ENCODE measurements at regions not wholly inside any gene's neighbourhood (a gene's known extent, or its start where the extent isn't known, plus 50 kb on each side); places are given as distances from the start of the nearest gene placed in this dataset.

DNA sequence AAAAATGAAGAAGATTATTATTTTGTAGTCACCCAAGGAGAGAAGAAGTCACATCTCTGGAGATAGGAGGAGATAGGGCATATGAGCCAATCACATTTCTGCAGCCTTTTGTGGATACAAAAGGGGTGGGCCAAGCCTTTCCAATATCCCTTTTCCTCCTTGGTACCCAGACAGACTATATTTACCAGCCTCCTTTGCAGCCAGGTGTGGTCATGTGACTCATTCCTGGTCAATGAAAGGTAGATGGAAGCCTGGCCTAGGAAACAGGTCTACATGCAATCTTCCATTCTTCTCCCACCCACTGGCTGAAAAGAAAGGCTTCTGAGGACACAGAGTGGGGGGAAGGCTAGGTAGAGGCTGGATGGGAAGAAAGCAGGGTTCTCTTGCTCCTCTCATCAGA lies 58.1 kb upstream of the ERG start:
- no peak for DNase-seq

GRCh38 chr21:38561205-38561604 lies 62.9 kb upstream of the ERG start:
- no peak for DNase-seq

DNA sequence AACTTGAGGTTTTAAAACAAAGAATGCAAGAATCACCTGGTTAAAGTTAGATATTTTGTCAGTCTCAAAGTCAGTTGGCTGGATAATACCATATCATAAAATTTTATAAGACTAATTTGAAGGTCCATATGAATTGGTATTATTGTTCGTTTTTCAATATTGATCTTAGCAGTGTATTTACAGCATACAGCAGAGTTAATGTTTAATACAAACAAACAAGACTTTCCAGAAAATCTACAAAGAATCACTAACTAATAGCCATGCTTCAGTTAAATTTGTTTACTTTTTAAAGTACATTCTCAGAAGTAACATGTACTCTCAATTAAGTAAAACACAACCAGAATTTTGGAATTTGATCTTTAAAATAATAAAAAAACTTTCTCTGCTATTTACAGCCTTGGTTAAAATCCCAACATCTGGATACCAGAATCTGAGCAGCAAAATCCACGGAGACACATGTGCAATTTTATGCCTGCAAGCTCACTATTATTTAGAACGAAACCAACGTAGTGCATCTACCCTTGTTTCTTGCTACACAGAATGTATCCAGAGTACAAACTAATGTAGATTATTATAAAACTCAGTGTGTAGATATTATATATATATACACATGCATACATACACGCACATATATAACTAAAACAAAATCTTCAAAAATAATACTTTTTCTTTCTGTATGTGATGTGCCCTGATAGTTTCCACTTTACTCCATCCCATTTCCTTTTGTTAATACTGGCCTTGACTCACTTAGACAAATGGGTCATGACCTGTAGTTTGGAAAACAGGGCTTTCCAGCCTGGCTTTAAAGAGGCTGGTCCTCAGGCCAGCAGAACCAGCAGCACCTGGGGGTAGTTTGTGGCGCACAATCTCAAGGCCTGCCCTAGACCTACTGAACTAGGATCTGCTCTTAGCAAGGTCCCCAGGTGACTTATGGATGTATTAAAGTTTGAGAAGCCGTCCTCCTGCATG lies 63.6 kb upstream of the ERG start:
- no peak for DNase-seq

DNA sequence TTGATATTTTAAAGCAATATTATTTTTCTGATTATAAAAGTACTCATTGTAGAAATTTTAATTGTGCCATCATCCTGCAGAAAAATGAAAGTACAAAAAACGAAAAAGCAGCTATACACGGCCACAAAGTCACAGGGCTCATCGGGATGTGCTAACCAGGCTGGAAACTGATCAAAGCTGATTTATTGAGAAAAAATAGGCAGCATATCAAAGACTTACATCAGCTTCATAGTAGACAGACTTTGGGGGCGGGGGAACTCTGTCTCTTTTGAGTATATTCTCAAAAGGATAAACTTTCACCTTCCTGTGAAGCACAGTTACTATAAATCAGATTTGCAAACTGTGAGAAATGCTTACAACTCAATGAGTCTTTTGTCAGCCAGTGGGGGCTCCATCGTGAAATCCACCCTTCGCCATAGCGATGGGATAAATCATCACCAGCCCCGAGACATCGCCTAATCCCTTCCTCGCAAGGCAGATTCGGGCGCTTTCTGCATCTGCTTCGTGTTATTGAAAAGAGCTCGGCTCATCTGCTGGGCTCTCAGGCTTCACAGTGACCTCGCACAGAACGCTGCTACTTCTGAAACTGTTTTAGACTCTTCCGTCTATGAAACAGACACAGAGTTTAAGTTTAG lies 69.2 kb upstream of the ERG start:
- no peak for DNase-seq

DNA sequence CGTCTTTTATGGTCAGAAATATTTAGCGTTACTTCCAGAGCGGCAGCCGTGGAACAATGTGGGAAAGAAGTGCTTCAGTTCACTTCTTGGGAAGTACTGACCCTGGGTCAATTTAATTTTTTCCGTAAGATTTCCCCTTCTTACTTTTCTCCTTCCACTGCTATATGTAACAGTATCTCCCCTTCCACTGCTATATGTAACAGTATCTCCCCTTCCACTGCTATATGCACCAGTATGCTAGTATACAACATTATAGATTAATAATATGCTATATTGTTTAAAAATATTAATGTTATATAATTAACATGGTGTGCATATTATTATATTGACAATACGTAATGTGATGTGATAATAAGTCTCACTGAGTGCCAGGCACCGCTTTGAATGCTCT lies 69.7 kb upstream of the ERG start:
- no peak for DNase-seq

GRCh38 chr21:38569733-38570132 lies 71.5 kb upstream of the ERG start:
- DNase-seq = no peak

- no peak for DNase-seq
These were observed 72.3 kb upstream of the ERG start for GRCh38 chr21:38570596-38570995.

DNA sequence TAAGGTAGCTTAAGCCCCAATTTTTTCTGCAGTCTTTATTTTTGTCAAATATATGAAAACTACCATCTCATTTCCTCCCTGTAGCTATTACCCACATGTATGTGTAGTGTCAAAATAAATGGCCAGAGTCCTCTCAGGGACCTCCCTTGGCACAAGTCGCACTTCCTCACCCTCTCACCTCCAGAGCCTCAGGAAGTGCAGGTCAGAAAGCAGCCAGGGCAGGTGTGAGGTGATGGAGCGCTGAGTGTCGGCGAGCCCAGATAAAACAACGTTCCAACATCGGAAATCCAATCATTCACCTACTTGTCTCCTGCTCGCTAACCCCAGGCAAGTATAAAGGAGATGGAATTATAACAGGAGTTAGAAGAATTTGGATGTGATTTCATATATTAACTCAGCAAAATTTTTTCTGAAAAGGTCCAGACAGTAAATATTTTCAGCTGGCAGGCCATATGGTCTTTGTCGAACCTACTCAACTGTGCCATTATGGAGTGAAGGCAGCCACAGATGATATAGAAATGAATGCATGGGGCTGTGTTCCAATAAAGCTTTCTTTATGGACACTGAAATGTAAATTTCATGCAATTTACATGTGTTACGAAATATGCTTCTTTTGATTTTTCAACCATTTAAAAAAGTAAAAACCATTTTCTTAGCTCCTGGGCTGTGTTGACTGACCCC lies 76.8 kb upstream of the ERG start:
- no peak for DNase-seq

- no peak for DNase-seq
These were observed 79.6 kb upstream of the ERG start for GRCh38 chr21:38577887-38578286.

DNA sequence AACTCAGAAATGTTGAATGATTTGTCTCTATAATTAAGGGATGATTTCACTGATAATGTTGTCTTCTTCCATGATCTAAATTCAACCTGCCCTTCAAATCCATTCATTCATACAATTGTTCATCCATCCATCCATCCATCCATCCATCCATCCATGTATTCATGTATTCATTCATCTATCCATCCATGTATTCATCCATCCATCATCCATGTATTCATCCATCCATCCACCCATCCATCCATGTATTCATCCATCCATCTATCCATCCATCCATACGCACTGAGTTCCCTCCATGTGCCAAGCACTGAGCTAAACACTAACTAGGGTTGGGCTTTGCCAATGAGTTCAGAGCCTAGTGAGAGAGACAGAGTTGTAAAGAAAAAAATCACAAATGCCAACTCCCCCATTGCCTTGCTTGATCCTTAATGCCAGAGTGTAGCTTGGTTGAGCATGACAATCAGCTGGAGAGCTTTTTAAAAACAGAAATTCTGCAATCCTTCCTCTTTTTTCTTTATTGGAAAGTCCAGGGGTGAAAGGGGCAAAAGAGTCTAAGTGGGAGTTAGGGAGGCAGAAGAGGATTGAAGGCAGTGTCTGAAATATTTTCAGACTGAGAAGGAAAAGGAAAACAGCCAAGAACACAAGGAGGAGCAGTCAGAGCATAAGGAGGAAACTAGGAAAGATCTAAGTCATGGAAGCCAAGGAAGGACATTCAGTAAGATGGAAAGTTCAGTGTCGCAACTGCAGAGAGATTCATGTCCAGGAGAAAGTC lies 92.4 kb upstream of the ERG start:
- DNase-seq = no peak

DNA sequence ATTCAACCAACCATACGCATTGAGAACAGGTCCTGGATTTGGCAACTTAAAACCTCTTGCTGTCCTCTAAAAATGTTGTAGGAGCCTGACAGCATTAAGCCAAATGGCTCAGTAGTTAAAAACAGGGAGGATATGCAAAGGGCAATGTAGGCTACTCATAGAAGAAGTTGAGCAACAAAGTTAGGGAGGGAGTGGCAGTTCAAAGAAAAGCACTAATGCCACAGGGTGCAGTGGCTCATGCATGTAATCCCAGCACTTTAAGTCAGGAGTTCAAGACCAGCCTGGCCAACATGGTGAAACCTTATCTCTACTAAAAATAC lies 92.9 kb upstream of the ERG start:
- no peak for DNase-seq

- DNase-seq = no peak
These were observed 98.2 kb upstream of the ERG start for GRCh38 chr21:38596264-38597042.

DNA sequence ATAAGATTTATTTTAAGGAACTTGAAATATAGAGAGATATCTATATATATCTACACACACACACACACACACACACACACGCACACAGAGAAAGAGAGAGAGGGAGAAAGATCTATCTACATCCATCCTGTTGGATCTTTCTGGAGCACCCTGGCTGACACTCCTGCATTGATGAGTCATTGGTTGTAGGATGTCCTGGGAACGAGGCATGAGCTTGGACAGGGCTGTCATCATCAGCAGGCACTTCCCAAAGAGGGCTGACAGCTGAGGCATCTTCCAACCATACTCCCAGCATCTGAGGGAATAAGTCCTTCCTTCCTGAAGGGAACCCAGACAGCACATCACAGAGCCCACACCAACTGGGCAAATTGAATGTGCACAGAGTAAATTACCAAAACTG lies 99.1 kb upstream of the ERG start:
- no peak for DNase-seq

- no peak for DNase-seq
These were observed 100.1 kb upstream of the ERG start for GRCh38 chr21:38598413-38598812.

GRCh38 chr21:38599381-38599975 lies 101.2 kb upstream of the ERG start:
- DNase-seq = no peak

DNA sequence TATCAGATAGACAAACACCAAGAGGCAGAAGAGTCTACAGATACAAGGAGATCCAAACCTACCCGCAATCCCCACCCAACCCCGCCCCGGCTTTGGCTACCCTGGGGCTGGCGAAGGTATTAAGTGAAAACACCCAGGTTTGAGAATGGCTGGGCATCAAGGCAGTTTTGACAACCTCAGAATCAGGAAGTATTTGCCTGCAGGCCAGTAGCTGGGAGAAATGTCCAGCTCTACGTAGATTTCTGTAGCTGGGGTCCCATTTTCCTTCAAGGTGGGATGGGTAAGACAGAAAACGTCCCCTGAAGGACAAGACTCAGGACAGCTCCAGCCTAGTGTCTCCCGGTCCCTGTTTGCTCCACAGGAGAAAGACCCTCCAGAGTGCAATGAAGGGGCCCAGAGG lies 101.8 kb upstream of the ERG start:
- DNase-seq = no peak

DNA sequence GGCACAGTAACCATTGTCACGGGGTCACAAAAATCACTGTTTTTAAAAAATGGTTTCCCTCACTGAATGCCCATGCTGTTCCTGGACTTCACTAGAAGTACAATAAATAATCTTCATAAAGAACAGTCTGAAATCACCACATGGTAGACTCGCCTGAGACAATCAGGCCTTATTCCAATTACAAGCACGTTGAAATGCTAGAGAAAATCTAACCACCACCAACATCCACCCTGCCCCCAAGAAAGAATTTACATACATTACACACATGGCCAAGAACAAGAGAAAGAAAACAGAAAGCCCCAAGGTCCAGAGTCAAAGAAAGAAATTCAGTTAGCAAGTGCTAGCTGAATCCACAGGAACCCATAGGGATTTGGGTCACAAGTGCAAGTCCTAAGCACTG lies 107.0 kb upstream of the ERG start:
- no peak for DNase-seq

DNA sequence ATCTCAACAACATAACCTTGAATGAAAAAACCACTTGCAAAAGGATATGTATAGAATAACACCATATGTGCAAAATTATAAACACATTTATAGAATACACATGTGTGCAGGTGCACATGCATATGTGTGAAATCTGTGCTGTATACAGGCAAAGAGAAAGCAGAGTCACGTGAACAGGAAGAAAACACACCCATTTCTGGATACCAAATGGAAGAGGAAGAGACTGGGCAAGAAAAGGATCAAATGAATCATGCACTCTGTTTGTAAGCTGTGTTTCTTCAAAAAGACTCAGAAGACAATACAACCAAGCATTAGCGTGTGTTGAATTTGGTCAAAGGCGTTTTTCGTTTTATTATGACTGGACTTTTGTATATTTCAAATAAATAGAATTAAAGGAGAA lies 111.3 kb upstream of the ERG start:
- no peak for DNase-seq

DNA sequence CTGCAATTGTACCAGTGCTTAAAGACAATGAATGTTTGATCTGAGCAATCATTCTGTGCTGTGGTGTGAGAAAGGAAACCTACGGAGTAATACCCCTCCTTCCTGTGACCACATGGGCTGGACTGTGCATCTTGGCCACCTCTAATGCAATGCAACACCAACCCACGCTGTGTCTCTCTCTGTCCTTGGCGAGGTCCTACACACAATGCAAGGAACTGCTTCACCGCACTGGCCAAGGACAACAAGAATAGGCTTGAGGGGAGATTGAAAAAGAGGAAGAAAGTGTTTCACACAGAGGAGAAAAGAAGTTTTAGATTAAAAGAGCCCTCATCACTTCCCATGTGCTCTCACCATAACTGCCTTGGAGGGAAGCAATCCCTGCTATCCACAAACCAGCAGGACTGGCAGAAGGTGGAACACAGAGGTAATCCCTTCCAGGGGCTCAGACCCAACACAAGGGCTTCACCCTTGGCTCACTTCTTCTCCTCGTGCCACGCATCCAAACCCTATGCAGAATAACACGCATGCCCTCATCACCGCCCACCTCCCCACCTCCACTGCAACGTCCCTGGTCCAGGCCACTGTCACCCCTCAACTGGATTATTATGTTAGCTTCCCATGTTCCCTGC lies 112.5 kb upstream of the ERG start:
- no peak for DNase-seq

DNA sequence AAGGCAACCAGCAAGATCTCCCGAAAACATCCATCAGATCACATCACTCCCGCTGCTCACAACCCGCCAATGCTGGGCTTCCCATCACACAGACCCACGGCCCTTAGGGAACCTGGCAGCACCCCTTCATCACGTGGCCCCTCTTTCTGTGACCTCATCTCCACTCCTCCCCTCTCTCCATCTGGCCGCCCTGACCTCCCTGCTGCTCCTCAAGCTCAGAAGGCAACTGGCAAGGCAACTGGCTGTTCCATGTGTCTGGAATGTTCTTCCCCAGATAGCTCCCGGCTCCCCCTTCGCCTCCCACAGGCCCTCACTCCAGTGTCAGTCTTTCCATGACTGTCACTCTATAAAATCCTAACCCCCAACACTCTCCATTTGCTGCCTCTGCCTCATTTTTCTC lies 113.0 kb upstream of the ERG start:
- no peak for DNase-seq

GRCh38 chr21:38613686-38614085 lies 115.4 kb upstream of the ERG start:
- DNase-seq = no peak

DNA sequence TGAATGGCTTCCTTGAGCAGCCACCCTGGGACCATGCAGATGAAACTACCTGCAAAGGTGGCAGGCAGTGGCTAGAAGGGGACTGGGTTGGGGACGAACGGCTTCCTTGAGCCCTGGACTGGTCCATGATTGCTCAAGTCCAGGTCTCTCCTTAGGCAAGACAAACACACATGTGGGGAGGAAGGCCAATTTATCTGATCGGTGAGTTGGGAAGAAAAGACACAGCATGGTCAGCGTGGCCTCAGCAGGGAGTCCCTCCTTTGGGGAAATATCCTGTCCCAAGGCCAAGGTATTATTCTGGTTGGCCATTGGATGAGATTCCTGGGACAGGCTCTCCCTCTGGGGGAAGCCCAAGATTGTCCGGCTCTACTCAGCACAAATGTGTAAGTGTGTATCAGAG lies 116.3 kb upstream of the ERG start:
- no peak for DNase-seq

All from NCI-H2081 treated with DMSO at 0.1 percent for 48 hours (cell line).